ENCODE measurements at regions not wholly inside any gene's neighbourhood (a gene's known extent, or its start where the extent isn't known, plus 50 kb on each side); places are given as distances from the start of the nearest gene placed in this dataset.

DNA sequence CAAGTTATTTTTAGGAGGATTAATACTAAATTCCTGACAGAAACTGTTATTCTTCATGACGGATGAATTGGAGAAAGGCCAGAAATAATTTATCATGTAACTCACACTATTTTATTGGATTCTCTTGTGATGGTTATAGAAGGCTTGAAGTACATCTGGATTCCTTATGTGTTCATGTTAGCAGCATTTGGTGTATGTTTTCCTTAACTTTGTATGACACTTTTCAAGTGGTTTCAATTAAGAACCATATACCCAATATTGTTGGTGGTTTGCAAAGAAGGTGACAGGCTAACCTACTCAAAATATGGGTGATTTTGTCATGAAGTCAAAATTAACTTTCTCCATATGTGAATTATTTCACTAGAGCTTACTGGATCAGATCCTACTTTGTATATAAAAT, 532.2 kb upstream of the CNTNAP2 start:
- TF ChIP-seq POLR2A (IDR thresholded peaks at IDR 0.05) = no peak
- TF ChIP-seq, protein P1, sequence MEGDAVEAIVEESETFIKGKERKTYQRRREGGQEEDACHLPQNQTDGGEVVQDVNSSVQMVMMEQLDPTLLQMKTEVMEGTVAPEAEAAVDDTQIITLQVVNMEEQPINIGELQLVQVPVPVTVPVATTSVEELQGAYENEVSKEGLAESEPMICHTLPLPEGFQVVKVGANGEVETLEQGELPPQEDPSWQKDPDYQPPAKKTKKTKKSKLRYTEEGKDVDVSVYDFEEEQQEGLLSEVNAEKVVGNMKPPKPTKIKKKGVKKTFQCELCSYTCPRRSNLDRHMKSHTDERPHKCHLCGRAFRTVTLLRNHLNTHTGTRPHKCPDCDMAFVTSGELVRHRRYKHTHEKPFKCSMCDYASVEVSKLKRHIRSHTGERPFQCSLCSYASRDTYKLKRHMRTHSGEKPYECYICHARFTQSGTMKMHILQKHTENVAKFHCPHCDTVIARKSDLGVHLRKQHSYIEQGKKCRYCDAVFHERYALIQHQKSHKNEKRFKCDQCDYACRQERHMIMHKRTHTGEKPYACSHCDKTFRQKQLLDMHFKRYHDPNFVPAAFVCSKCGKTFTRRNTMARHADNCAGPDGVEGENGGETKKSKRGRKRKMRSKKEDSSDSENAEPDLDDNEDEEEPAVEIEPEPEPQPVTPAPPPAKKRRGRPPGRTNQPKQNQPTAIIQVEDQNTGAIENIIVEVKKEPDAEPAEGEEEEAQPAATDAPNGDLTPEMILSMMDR (IDR thresholded peaks at IDR 0.05) = no peak

Data from right lobe of liver (tissue), 4 donors.